Adrenal gland (tissue), 5 donors: ENCODE measurements at regions not wholly inside any gene's neighbourhood (a gene's known extent, or its start where the extent isn't known, plus 50 kb on each side); places are given as distances from the start of the nearest gene placed in this dataset.

Source experiments
- CTCF ChIP-seq, 6 experiments: fragments of 450-650 bp in 4 of 6; fragments of 200-600 bp in 2 of 6; sonication (generic) in 1 of 6; IDR thresholded peaks; 1 replicate in 5 of 6; 2 replicates in 1 of 6; pipeline versions ENCODE4 v1.5.1 to v1.8.0; 2016 to 2021; ENCODE audit warnings: antibody characterized with exemption in 6 of 6, mild to moderate bottlenecking in 2 of 6, moderate library complexity in 1 of 6
- POLR2A ChIP-seq, 2 donors: fragments of 450-650 bp; IDR thresholded peaks; one replicate each; pipeline ENCODE4 v1.6.1; 2017; ENCODE audit warnings: antibody characterized with exemption in 2 of 2, mild to moderate bottlenecking in 2 of 2, moderate library complexity in 1 of 2
- donor health status: DM: no; HTN: no; CAD: no.

DNA sequence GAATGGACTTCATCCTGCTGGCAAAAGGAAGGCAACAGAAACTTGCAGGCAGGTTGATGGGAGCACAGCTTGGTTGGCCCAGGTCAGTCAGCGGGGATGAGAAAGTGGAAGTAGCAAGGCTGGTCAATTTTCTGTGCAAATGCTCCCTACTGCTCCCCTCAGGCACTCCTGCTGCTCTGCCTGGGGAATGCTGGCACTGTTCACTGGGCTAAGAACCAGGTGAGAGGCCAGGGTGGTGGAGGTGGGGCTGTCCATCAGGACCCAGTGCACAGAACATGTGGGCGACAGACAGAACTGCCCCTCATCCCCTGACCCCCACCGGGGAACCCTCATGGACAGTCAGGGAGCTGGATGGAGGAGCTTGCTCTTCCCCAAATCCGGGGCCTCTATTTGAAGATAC is 593.1 kb downstream of the IRX1 start:
- no peak for TF ChIP-seq POLR2A (IDR thresholded peaks at IDR 0.05)
- no peak for TF ChIP-seq CTCF (IDR thresholded peaks at IDR 0.05)
